ENCODE measurements at regions not wholly inside any gene's neighbourhood (a gene's known extent, or its start where the extent isn't known, plus 50 kb on each side); places are given as distances from the start of the nearest gene placed in this dataset.
"Not testable (repeated sequence)": the region's sequence is repeated elsewhere in the genome, so short reads cannot be mapped to it uniquely, and the experiment has no call there.

GRCh38 chr2:87365038-87365437 is 343.4 kb upstream of the PLGLB1 start:
- ATAC-seq; DNase-seq (ENCODE audit: low spot score); H3K4me2 ChIP-seq (ENCODE audit: low read depth, low read length); H3K27me3 ChIP-seq (ENCODE audit: control insufficient read depth in 1 of 2, insufficient read depth in 2 of 2, low read length in 2 of 2); FAIRE-seq; BruUV-seq (replicated peaks); H3K9me3 ChIP-seq (ENCODE audit: low read length); CTCF ChIA-PET (ENCODE audit: low intra/inter-chr PET ratio, low total read pairs); H3K4me1 ChIP-seq (ENCODE audit: insufficient read depth, low read length); H2AFZ ChIP-seq (ENCODE audit: low read length); H3K36me3 ChIP-seq (replicated peaks in 1 of 2; ENCODE audit: control insufficient read depth in 1 of 2, insufficient read depth in 2 of 2, low read length in 2 of 2); H3K27ac ChIP-seq (ENCODE audit: extremely low read length, insufficient read depth, low read length); in situ Hi-C loops (cut with HindIII; ENCODE audit: extremely low pct_ligation_motif_present, low pct_unique_long_range_greater_than_20kb); H3K79me2 ChIP-seq (ENCODE audit: insufficient read depth, low read length); intact Hi-C loops (cut with micrococcal nuclease; ENCODE audit: unreplicated experiment); POLR2A ChIA-PET; H3K9ac ChIP-seq (ENCODE audit: insufficient read depth, low read depth, low read length); H4K20me1 ChIP-seq (ENCODE audit: insufficient read depth, low read length); H3K4me3 ChIP-seq (replicated peaks in 1 of 3; ENCODE audit: insufficient read depth in 1 of 3, low read depth in 2 of 3, low read length in 3 of 3); TF ChIP-seq CREB1, ATF7 (CRISPR knock-in tag; IDR thresholded peaks at IDR 0.05): not testable (repeated sequence)
- WGBS (ENCODE audit: low lambda C conversion rate), result 2% methylated on average over 2 of the region's 2 CpGs
- TF ChIP-seq CREB1 (IDR thresholded peaks at IDR 0.05) (peak; percentile 25; the same call in 1 of the 2 replicates), ATF7 (IDR thresholded peaks at IDR 0.05) (peak; percentile 84)

DNA sequence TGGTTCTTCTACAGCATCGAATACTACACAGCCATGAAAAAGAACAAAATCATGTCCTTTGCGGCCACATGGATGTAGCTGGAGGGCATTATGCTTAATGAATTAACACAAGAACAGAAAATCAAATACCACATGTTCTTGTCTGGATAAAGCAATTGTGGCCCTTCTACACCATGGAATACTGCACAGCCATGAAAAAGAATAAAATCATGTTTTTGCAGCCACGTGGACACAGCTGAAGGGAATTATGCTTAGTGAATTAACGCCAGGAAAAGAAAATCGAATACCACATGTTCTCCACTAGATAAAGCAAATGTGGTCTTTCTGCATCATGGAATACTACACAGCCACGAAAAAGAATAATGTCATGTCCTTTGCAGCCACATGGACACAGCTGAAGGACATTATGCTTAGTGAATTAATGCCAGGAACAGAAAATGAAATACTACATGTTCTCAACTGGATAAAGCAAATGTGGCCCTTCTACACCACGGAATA is 361.8 kb upstream of the PLGLB2 start:
- DNase-seq (ENCODE audit: low spot score); H3K79me2 ChIP-seq (ENCODE audit: insufficient read depth, low read length); H3K27ac ChIP-seq (ENCODE audit: extremely low read length, insufficient read depth, low read length); in situ Hi-C loops (cut with HindIII; ENCODE audit: extremely low pct_ligation_motif_present, low pct_unique_long_range_greater_than_20kb); intact Hi-C loops (cut with micrococcal nuclease; ENCODE audit: unreplicated experiment); BruUV-seq (replicated peaks); H4K20me1 ChIP-seq (ENCODE audit: insufficient read depth, low read length); H3K36me3 ChIP-seq (replicated peaks in 1 of 2; ENCODE audit: control insufficient read depth in 1 of 2, insufficient read depth in 2 of 2, low read length in 2 of 2); H3K4me2 ChIP-seq (ENCODE audit: low read depth, low read length); H3K27me3 ChIP-seq (ENCODE audit: control insufficient read depth in 1 of 2, insufficient read depth in 2 of 2, low read length in 2 of 2); ATAC-seq; POLR2A ChIA-PET; H3K4me3 ChIP-seq (replicated peaks in 1 of 3; ENCODE audit: insufficient read depth in 1 of 3, low read depth in 2 of 3, low read length in 3 of 3); H3K4me1 ChIP-seq (ENCODE audit: insufficient read depth, low read length); H3K9ac ChIP-seq (ENCODE audit: insufficient read depth, low read depth, low read length); FAIRE-seq; H3K9me3 ChIP-seq (ENCODE audit: low read length); CTCF ChIA-PET (ENCODE audit: low intra/inter-chr PET ratio, low total read pairs); H2AFZ ChIP-seq (ENCODE audit: low read length): not testable (repeated sequence)
- TF ChIP-seq, protein P1, sequence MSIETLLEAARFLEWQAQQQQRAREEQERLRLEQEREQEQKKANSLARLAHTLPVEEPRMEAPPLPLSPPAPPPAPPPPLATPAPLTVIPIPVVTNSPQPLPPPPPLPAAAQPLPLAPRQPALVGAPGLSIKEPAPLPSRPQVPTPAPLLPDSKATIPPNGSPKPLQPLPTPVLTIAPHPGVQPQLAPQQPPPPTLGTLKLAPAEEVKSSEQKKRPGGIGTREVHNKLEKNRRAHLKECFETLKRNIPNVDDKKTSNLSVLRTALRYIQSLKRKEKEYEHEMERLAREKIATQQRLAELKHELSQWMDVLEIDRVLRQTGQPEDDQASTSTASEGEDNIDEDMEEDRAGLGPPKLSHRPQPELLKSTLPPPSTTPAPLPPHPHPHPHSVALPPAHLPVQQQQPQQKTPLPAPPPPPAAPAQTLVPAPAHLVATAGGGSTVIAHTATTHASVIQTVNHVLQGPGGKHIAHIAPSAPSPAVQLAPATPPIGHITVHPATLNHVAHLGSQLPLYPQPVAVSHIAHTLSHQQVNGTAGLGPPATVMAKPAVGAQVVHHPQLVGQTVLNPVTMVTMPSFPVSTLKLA (IDR thresholded peaks at IDR 0.05), result 0 out of 2 replicates have a peak, but pooled peaks have one; percentile 3
- 39% methylated on average over 6 of the region's 7 CpGs for WGBS (ENCODE audit: low lambda C conversion rate)

DNA sequence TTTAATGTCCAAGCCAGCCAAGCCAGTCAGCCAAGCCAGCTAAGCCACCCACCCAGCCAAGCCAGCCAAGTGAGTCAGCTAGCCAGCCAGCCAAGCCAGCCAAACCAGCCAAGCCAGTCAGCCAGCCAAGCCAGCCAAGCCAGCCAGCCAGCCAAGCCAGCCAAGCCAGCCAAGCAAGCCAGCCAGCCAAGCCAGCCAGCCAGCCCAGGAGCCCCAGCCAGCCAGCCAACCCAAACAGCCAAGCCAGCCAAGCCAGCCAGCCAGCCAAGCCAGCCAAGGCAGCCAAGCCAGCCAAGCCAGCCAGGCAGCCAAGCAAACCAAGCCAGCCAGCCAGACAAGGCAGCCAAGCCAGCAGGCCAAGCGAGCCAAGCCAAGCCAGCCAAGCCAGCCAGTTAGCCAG is 352.1 kb upstream of the PLGLB2 start:
- H3K36me3 ChIP-seq (replicated peaks in 1 of 2; ENCODE audit: control insufficient read depth in 1 of 2, insufficient read depth in 2 of 2, low read length in 2 of 2); H3K9me3 ChIP-seq (ENCODE audit: low read length); intact Hi-C loops (cut with micrococcal nuclease; ENCODE audit: unreplicated experiment); FAIRE-seq; H3K9ac ChIP-seq (ENCODE audit: insufficient read depth, low read depth, low read length); H3K4me1 ChIP-seq (ENCODE audit: insufficient read depth, low read length); H3K4me2 ChIP-seq (ENCODE audit: low read depth, low read length); BruUV-seq (replicated peaks); H3K79me2 ChIP-seq (ENCODE audit: insufficient read depth, low read length); H2AFZ ChIP-seq (ENCODE audit: low read length); ATAC-seq; H3K4me3 ChIP-seq (replicated peaks in 1 of 3; ENCODE audit: insufficient read depth in 1 of 3, low read depth in 2 of 3, low read length in 3 of 3); H3K27ac ChIP-seq (ENCODE audit: extremely low read length, insufficient read depth, low read length); DNase-seq (ENCODE audit: low spot score); H3K27me3 ChIP-seq (ENCODE audit: control insufficient read depth in 1 of 2, insufficient read depth in 2 of 2, low read length in 2 of 2); POLR2A ChIA-PET; H4K20me1 ChIP-seq (ENCODE audit: insufficient read depth, low read length); CTCF ChIA-PET (ENCODE audit: low intra/inter-chr PET ratio, low total read pairs); in situ Hi-C loops (cut with HindIII; ENCODE audit: extremely low pct_ligation_motif_present, low pct_unique_long_range_greater_than_20kb): not testable (repeated sequence)
- 40% methylated on average over 1 of the region's 1 CpG for WGBS (ENCODE audit: low lambda C conversion rate)
